ENCODE measurements at regions not wholly inside any gene's neighbourhood (a gene's known extent, or its start where the extent isn't known, plus 50 kb on each side); places are given as distances from the start of the nearest gene placed in this dataset.

DNA sequence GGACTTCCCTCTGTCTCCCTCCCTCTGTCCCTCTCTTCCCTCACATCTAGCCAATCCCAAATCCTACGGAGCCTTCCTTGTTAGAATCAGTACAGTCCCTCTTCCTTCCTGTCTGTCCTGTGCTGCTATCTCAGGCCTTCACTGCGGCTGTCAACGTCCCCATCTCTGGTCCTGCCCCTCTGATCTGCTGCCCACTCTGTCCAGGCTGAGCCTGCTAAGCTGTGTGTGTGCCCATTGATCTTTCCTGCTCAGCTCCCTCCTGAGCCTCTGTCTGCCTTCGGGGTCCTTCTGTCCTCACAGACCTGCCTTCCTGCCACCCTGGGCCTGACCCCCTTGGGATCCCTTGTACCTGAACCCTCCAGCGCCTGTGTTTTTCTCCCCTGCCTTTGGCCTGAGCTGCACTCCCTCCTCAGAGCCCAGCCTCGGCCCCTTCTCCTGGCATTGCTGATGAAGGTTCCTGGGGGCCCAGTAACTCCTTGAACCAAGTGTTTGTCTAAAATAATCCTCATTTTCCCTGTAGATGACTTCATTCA is 182.1 kb upstream of the SHH start:
- Mint-ChIP-seq H3K4me3 (no peak overlapping the region), H3K27me3 (ENCODE audit: insufficient read depth) (peaks cover 33% of the 10 kb centered on the region), H3K27ac (no peak overlapping the region), H3K9me3 (peaks cover 6% of the 10 kb centered on the region), H3K4me1 (ENCODE audit: low read depth) (peaks cover 29% of the 10 kb centered on the region), H3K36me3 (ENCODE audit: low read depth) (no peaks in the 10 kb centered on the region)
- intact Hi-C loops (cut with micrococcal nuclease) = no loop called here
- no peak for DNase-seq (ENCODE audit: low spot score)

DNA sequence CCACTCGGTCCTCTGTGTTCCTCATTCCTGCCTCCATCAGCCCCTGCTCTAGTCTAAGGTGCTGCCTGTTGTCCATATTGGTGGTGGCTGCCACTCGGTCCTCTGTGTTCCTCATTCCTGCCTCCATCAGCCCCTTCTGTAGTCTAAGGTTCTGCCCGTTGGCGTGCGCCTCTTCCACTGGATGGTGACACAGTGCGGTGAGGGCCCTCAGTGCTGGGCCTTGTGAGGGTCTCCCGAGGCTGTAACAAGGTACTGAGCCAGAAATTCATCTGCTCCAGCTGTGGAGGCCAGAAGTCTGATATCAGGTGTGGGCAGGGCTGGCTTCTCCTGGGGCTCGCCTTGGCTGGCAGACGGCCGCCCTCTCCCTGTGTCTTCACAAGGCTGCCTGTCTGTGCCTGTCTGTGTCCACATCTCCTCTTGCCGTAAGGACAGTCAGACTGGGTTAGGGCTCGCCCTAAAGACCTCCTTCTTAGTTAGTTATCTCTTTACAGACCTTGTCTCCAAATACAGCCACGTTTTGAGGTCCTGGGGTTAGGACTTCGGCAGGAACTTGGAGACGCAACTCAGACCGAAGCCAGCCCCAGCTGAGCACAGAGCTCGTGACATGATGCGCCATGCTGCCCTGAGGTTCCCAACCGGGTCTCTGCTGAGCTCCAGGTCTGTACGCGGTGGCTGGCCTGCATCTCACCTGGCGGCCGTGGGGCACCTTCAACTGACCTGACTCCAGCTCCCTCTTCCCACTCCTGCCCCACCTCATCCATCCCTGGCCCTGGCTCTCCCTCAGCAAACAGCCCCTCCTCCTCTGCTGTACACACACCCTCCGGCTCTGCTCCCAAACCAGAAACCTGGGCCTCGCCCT is 181.4 kb upstream of the SHH start:
- no peak overlapping the region for H3K4me3 Mint-ChIP-seq
- H3K27me3 Mint-ChIP-seq (ENCODE audit: insufficient read depth) = peaks cover 33% of the 10 kb centered on the region
- no peak overlapping the region for H3K27ac Mint-ChIP-seq
- H3K36me3 Mint-ChIP-seq (ENCODE audit: low read depth) = no peaks in the 10 kb centered on the region
- H3K9me3 Mint-ChIP-seq = peaks cover 8% of the 10 kb centered on the region
- intact Hi-C loops (cut with micrococcal nuclease) = no loop called here
- H3K4me1 Mint-ChIP-seq (ENCODE audit: low read depth) = peaks cover 29% of the 10 kb centered on the region
- DNase-seq (ENCODE audit: low spot score) = no peak

DNA sequence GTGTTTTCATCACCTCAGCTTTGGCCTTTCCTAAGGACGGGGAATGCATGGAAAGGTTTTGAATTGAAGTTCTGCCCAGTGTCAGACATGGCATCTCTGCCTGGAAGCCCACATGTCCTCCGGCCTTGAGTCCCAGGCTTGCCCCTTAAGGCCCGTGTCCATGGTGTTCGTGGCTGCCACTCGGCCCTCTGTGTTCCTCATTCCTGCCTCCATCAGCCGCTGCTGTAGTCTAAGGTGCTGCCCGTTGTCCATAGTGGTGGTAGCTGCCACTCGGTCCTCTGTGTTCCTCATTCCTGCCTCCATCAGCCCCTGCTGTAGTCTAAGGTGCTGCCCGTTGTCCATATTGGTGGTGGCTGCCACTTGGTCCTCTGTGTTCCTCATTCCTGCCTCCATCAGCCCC is 180.7 kb upstream of the SHH start:
- Mint-ChIP-seq H3K36me3 (ENCODE audit: low read depth) (no peaks in the 10 kb centered on the region), H3K4me3 (no peak overlapping the region), H3K27me3 (ENCODE audit: insufficient read depth) (peaks cover 31% of the 10 kb centered on the region), H3K4me1 (ENCODE audit: low read depth) (peaks cover 23% of the 10 kb centered on the region), H3K9me3 (peaks cover 5% of the 10 kb centered on the region), H3K27ac (no peak overlapping the region)
- DNase-seq (ENCODE audit: low spot score) = no peak
- intact Hi-C loops (cut with micrococcal nuclease) = no loop called here

DNA sequence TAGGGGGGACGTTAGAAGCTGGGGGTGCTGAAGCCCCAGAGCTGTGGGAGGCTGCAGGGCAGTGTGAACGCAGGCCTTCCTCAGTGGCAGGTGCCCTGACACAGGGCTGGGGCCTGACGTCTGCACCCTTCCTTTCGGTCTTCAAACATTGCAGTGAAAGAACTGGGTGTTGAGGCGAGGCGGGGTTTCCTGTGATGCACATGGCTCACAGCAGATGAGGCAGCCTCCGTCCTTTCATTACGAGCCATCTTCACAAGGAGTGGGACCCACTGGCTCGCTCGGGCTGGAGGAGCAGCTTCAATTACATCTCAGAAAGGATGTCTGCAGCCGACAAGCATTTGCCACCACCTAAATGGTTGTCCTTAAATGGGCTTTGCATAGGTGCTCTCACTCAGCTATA is 180.3 kb upstream of the SHH start:
- Mint-ChIP-seq H3K4me1 (ENCODE audit: low read depth) (peaks cover 19% of the 10 kb centered on the region), H3K27ac (no peak overlapping the region), H3K9me3 (peaks cover 4% of the 10 kb centered on the region), H3K36me3 (ENCODE audit: low read depth) (no peaks in the 10 kb centered on the region), H3K27me3 (ENCODE audit: insufficient read depth) (peaks cover 31% of the 10 kb centered on the region), H3K4me3 (no peak overlapping the region)
- DNase-seq (ENCODE audit: low spot score) = no peak
- intact Hi-C loops (cut with micrococcal nuclease) = no loop called here

DNA sequence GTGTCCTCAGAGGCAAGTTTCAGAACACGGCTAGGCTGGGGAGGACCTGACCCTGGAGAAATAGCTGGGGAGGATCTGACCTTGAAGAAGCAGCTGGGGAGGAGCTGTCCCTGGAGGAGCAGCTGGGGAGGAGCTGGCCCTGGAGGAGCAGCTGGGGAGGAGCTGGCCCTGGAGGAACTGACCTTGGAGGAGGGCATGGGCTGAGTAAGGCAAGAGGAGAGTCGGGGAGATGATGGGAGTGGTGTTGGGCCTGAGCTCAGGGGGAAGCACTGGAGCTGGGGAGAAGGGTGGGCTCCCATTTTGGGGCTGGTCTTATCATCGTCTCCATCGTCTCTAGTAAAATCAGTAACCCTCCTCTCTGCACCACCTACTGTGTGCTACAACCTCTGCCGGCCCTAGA is 179.8 kb upstream of the SHH start:
- H3K4me1 Mint-ChIP-seq (ENCODE audit: low read depth) = peaks cover 14% of the 10 kb centered on the region
- H3K27me3 Mint-ChIP-seq (ENCODE audit: insufficient read depth) = peaks cover 28% of the 10 kb centered on the region

DNA sequence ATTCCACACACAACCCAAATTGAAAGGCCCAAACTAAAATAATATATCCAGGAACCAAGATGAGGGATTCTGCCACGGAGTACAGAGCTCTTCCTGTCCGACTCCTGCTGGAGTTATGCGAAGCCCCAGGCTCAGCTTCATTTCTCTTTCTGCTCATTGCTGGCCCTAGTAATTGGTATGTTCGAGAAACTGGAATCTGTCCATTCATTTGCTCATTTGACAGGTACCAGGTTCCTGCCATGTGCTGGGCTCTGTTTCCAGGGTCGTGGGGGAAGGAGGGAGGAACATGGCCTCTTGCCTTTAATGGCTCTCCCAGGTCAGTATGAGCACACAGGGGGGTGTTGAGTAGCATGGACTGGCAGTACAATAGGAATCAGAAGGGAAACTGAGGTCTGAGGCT is 179.2 kb upstream of the SHH start:
- Mint-ChIP-seq H3K4me3 (no peak overlapping the region), H3K36me3 (ENCODE audit: low read depth) (no peaks in the 10 kb centered on the region), H3K27ac (no peak overlapping the region), H3K9me3 (peaks cover 4% of the 10 kb centered on the region), H3K27me3 (ENCODE audit: insufficient read depth) (peaks cover 22% of the 10 kb centered on the region), H3K4me1 (ENCODE audit: low read depth) (peaks cover 8% of the 10 kb centered on the region)
- no peak for DNase-seq (ENCODE audit: low spot score)
- intact Hi-C loops (cut with micrococcal nuclease) = no loop called here

More for the DNA sequence above, 179.8 kb upstream of the SHH start:
- intact Hi-C loops (cut with micrococcal nuclease) = no loop called here
- DNase-seq (ENCODE audit: low spot score) = no peak
- Mint-ChIP-seq H3K9me3 (peaks cover 4% of the 10 kb centered on the region), H3K4me3 (no peak overlapping the region), H3K36me3 (ENCODE audit: low read depth) (no peaks in the 10 kb centered on the region), H3K27ac (no peak overlapping the region)

DNA sequence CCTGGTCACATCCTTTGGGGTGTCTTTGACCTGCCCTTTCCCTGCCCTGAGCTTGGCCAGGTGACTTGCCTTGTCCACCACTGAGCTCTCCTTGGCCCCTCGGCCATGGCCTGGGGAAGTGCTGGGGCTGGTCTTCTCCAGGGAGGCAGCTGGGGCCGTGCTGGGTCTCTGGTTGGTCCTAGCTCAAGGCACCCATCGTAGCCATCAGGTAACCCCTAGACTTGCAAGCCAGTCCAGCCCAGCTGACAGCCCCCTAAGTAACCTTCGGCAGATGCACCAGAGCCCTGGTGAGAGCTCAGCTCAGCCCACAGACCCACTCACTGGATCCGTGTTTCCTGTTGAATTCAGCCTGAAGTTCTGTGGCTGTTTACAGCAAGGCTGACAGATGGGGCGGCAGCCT is 176.2 kb upstream of the SHH start:
- Mint-ChIP-seq H3K36me3 (ENCODE audit: low read depth) (no peaks in the 10 kb centered on the region), H3K9me3 (peaks cover 4% of the 10 kb centered on the region), H3K4me1 (ENCODE audit: low read depth) (no peaks in the 10 kb centered on the region), H3K27ac (no peak overlapping the region), H3K4me3 (no peak overlapping the region), H3K27me3 (ENCODE audit: insufficient read depth) (peaks cover 2% of the 10 kb centered on the region)
- intact Hi-C loops (cut with micrococcal nuclease) = no loop called here
- no peak for DNase-seq (ENCODE audit: low spot score)

DNA sequence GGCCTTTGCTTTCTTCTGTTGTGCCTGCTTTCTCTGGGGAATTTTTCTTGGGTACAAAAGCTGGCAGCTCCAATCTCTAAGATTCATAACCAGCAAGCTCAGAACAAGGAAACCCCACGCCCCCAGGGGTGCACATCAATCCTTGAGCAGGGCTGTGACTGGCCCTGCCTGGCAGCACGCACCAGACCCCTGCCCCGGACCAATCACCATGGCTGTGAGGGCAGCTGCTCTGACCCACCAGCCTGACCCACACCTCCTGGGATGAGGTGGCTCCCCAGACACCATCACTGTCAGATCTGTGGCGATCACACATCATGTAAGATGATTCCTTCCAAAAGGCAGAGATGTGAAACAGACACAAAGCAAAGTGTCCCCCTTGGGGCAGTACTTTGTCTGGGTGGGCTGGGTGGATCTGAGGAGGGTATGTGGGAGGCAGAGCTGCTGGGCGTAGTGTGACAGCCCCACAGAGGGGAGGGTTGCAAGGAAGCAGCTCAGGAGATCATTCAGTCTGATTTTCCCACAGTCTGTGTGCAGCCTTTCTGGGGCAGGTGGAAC is 175.5 kb upstream of the SHH start:
- DNase-seq (ENCODE audit: low spot score) = no peak
- intact Hi-C loops (cut with micrococcal nuclease) = no loop called here
- no peak overlapping the region for H3K4me3 Mint-ChIP-seq

DNA sequence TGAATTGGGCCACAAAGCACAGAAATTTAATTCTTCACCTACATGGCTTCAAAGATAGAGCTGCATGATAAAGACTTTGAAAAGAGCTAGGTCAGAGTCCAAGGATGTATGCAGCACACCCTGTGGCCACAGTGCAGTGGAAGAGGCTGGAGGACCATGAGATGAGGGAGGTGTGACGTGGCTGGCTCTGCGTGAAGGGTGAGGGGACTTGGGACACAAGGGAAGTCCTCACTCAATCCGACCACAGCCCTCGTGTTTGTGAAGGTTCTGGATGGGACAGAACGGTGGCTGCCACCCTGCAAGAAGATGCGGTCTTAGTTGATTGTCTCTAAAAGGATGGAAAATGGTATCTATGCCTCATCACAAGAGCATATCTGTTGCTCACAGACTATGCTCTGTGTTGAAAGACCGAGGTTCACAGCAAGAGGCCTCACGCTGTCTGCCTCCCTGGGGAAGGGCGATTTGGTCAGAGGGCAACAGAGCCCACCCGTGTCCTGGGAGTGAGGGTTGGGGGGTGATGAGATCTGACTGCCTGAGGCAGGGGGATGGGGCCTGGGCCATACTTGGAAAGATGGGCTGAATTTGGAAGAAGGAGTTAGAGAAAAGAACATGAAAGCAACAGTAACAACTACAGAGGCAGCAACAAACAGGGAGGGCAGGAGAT is 174.4 kb upstream of the SHH start:
- Mint-ChIP-seq H3K36me3 (ENCODE audit: low read depth) (no peaks in the 10 kb centered on the region), H3K4me3 (no peak overlapping the region), H3K9me3 (peaks cover 4% of the 10 kb centered on the region), H3K4me1 (ENCODE audit: low read depth) (no peaks in the 10 kb centered on the region), H3K27ac (no peak overlapping the region), H3K27me3 (ENCODE audit: insufficient read depth) (no peaks in the 10 kb centered on the region)
- no peak for DNase-seq (ENCODE audit: low spot score)
- intact Hi-C loops (cut with micrococcal nuclease) = no loop called here

More for the DNA sequence above, 175.5 kb upstream of the SHH start:
- Mint-ChIP-seq H3K27me3 (ENCODE audit: insufficient read depth) (peaks cover 2% of the 10 kb centered on the region), H3K36me3 (ENCODE audit: low read depth) (no peaks in the 10 kb centered on the region), H3K4me1 (ENCODE audit: low read depth) (no peaks in the 10 kb centered on the region), H3K27ac (no peak overlapping the region), H3K9me3 (peaks cover 4% of the 10 kb centered on the region)

DNA sequence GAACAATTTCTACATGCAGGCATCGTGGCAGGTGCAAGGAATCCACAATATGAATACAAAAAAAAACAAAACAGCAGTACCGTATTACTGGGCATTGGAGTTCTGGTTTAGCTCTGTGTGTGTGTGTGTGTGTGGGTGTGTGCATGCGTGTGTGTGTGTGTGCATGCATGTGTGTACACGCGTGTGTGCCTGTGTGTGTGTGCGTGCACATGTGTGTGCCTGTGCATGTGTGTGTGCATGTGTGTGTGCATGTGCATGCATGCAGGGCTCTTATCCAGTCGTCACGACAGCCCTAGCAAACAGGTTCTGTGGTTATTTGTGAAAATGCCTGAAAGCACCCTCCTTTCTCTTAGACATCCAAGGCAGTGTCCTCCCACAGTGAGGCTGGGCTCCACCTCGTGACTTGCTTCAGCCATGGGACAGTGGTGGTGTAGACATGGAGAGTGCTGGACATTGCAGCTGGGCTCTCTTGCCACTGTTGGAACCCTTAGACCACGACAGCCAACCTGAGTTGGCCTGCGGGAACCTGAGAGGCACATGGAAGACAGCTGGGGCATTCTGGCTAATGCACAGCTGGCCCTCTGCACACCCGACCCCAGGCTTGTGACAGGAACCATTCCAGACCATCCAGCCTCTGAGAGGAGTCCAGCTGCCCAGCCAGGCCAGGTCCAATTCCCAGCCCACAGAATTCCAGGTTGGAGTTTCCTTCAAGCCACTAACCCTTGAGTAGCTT is 173.4 kb upstream of the SHH start:
- no peak overlapping the region for H3K4me3 Mint-ChIP-seq
- H3K36me3 Mint-ChIP-seq (ENCODE audit: low read depth) = no peaks in the 10 kb centered on the region
- DNase-seq (ENCODE audit: low spot score) = no peak
- H3K4me1 Mint-ChIP-seq (ENCODE audit: low read depth) = no peaks in the 10 kb centered on the region
- peaks cover 4% of the 10 kb centered on the region for H3K9me3 Mint-ChIP-seq
- intact Hi-C loops (cut with micrococcal nuclease) = no loop called here
- H3K27me3 Mint-ChIP-seq (ENCODE audit: insufficient read depth) = no peaks in the 10 kb centered on the region
- H3K27ac Mint-ChIP-seq = no peak overlapping the region

DNA sequence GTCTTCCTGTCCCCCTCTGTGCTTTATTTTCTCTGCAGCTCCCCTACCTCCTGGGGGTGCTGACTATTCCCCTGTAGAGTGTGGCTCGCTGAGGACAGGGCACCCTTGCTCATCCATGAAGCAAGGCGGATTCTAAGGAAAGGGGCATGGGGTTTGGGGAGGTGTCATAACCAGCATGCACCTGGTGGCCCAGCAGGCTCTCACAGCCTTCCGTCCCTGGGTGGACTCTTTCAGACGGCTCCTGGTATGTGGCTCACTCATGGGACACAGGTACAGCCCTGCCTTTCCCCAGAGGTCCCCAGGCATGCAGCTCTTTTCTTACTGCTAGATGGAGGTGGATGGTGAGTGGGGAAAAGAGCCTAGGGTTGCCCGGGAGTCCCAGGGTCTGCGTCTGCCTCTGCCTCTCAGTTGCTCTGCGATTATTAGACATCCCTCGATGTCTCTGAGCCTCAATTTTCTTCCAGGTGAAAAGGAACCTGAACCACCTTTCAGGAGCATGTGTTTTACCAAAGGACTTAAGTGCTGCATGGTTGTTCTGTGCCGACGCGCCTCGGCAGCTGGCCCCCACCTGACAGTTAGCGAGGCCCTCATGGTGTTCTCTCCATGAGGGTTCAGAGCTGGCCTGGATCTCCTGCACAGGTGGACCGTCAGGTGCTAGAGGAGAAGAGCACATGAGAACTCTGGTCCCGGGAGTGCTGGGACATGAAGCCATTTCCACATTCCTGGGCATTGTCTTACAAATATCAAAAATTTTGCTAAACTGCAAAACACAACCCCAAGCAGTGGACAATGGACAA is 172.5 kb upstream of the SHH start:
- H3K4me3 Mint-ChIP-seq = no peak overlapping the region
- DNase-seq (ENCODE audit: low spot score) = no peak
- H3K4me1 Mint-ChIP-seq (ENCODE audit: low read depth) = no peaks in the 10 kb centered on the region
- peaks cover 4% of the 10 kb centered on the region for H3K9me3 Mint-ChIP-seq
- no peak overlapping the region for H3K27ac Mint-ChIP-seq
- no peaks in the 10 kb centered on the region for H3K27me3 Mint-ChIP-seq (ENCODE audit: insufficient read depth)
- intact Hi-C loops (cut with micrococcal nuclease) = no loop called here
- no peaks in the 10 kb centered on the region for H3K36me3 Mint-ChIP-seq (ENCODE audit: low read depth)

DNA sequence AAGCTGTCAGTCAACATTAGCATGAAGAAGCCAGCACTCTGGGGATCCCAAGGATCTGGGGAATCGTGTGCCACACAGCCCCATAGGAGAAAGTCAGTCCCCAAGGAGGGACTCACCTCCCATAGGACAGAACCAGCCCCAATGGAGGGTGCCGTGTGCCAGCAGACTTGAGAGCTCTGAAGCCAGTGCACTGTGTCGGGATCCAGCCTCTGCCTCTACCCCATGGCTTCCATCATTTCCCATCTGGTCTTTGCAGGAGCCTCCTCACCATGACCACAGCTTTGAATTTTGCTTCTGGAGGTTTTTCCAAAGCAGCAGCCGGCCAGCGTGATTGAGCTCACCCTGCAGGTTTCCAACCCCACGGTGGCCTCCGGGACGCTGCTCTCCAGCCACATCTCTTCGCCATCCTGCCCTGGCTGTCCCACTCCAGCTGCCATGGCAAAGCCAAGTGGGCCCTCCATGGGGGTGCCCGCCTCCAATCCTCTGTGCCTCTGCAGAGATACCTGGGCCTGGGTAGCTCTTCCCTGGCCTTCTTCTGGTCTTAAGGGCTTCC is 171.8 kb upstream of the SHH start:
- H3K4me1 Mint-ChIP-seq (ENCODE audit: low read depth) = no peaks in the 10 kb centered on the region
- no peak overlapping the region for H3K4me3 Mint-ChIP-seq
- H3K27me3 Mint-ChIP-seq (ENCODE audit: insufficient read depth) = no peaks in the 10 kb centered on the region
- no peak for DNase-seq (ENCODE audit: low spot score)
- no peaks in the 10 kb centered on the region for H3K9me3 Mint-ChIP-seq
- intact Hi-C loops (cut with micrococcal nuclease) = no loop called here
- H3K36me3 Mint-ChIP-seq (ENCODE audit: low read depth) = no peaks in the 10 kb centered on the region
- H3K27ac Mint-ChIP-seq = no peak overlapping the region

Data from activated T-helper 1 cell treated with anti-CD3 and anti-CD28 coated beads, Interleukin-12 subunit alpha, Interleukin-12 subunit beta, Interleukin-2, Interleukin-4 antibody, amounts not matched to agents 30 ng/mL and 10 ng/mL and 1 ng/mL, durations not matched to agents 14 hours and 24 hours and 36 hours (primary cell).